HG03432 (cell line): ENCODE measurements at regions not wholly inside any gene's neighbourhood (a gene's known extent, or its start where the extent isn't known, plus 50 kb on each side); places are given as distances from the start of the nearest gene placed in this dataset.

Source experiments
- ATAC-seq: cut with Tn5 transposase; IDR thresholded peaks from one replicate; pipeline ENCODE4 v1.9.1; 2021; ENCODE audit warnings: mild to moderate bottlenecking, moderate library complexity; ENCODE audit not compliant: unreplicated experiment

DNA sequence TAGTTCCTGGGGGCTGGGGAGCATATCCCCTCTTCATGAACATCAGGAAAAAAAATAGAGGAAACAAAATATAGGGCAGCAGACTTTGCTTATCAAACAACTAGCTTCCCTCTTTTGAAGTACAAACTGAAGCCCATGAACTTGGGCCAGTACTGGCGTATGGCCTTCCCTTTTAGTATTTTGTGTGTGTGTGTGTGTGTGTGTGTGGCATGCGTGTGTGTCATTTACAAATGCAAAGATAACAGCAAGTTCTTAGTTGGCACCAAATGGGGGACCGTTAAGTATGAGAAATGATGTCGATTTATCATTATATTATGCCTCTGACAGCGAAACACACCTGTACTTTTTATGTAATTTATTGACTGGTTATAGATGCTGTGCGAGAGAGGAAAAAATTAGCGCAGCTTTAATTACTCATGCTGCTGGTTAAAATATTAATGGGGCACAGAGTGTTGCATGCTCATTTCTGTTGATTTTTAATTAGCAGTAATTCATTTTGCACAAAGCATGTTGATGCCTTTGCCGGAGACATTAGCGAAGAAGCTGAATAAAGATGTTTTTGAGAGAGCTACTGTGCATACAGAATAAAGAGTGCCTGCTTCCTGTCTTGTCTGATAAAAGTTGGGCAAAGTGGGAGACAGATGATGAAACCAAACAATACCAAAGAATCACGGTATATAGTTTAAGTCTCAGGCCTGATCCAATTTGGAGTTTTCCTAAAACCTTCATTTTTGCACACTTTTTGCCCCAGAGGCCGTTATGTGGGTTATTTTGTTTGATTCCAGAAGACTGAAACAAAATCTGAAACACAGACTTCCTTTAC is 297.1 kb downstream of the SATB1 start:
- no peak for ATAC-seq

DNA sequence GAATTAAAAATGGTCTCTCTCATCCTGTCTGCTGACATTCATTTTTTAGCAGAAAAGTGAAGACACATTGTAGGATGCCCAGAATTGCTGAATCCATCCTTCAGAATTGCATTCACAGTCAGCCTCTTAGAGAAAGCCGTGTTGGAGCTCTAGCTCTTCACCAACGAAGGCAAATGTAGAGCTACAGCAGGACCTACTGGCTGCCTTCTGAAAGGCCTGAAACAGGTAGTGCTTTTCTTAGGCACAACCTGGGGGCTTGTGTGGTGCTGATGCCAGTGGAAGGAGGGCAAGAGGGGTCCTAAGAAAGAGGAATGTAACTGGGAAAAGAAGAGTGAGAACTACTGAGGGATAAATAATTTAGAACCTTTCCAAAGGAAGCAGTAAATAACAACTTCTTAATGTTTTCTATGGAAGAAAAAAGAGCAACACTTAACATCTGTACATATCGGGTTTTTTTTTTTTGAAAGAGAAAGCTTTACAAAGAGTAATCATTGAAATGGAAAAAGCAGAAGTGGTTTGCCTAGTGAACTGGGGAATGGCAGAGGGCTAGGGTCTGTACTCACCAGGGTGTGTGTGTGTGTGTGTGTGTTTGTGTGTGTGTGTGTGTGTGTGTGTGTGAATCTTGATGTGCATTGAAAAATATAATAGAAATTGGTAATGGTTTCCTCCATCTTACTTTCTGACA is 297.8 kb downstream of the SATB1 start:
- ATAC-seq: peak; percentile 97

DNA sequence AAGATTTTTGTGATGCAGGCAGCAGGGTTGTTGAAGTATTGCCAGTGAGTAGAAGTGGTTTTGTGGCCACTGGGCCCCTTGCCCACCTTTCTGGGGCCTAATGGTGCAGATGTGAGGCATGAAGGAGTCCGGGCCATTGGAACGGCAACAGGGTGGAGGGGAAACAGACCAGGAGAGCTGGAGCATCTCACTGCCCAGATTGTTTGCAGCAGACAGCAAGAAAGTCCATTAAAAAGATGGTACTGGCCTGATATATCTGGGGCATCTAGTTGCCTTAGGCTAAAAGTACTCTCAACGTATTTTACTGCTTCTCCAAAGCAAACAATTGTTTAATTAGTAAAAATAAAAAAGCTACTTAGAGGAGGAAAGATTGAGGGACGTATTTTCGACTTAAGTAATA is 298.4 kb downstream of the SATB1 start:
- ATAC-seq: no peak

DNA sequence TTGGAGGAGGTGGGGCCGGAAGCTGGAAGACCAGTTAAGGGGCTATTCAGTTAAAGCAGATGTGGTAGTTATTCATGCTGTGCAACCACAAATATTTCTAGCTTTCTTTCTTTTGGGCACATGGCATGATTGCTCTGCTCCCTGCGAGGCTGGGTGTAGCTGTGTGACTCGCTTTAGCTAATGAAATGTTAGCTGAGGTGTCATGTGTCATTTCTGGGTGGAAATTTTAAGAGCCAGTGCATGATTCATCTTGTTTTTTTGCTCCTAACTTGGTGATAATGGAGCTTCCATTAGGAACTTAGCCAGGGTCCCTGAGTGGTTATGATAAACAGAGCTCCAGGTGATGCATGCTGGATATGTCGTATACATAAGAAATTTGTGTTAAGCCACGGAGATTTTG is 300.6 kb downstream of the SATB1 start:
- ATAC-seq: no peak

DNA sequence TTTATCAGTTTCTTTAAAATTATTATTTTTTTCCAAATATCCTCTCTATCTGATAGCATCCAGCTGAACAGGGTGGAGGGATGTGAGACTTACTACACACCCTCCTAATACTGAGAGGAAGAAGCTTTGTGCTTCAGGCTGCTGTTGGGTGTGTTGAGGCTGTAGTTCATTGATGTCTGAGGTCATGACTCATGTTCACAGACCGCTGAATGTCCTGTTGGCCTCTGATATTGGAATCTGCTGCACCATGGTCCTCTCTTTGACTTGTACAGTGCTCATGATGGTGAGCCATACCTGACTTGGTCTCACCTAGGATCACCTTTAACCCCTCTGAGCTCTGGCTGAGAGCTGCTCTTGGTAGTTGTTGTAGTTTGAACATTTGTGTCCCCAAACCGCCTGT is 302.9 kb downstream of the SATB1 start:
- no peak for ATAC-seq

DNA sequence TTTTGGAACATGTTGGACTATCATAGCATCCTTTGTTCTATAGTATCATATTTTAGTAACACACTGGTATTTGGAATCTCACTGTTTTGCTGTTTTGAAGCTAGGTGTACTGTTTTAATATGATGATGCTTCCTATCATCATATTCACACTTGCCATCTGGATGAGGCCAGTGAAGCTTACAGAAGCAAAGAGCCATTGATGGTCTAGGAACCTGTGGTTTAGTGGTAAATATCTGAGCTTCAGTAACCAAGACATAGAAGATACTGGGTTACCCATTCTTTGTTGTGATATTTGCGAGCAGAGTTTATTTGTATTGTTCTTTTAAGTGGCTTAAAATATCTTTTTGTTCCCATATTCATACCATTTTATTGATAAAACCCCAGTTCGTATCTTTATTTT is 304.1 kb downstream of the SATB1 start:
- no peak for ATAC-seq

DNA sequence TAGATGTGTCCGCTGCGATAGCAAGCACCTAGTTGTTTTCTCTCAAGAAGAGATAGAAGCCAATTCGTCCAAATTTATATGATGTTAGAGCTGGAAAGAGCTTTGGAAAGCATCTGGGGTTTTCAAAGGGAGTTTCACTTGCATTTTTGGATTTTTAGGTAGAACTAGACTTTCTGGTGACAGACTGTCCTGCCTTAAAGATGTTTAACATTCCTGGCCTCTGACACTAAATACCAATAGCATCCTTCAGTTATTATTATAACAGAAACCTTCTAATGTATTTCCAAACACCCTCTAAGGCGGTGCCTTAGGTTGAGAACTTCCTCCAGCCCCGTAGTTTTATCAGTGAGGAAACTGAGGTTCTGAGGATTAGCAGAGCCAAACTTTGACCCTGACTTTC is 305.3 kb downstream of the SATB1 start:
- ATAC-seq: no peak

DNA sequence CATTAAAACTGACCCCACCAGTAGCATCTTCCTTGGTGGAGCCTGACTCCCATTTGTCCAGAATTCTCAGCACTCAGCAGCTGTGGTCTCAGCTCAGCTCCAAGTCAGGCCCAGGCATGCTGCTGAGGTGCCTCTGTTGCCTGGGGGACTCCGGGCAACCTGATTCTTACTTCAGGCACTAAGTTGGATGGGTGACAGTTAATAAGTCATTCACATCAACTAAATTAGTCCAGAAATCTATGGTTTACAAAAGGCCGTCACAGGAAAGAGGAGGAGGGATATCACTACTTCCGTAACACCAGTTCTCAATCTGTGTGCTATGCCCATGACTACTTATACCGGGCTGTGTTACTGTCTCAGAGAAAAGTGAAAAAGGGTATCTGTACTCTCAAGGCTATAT is 310.2 kb downstream of the SATB1 start:
- ATAC-seq: no peak

DNA sequence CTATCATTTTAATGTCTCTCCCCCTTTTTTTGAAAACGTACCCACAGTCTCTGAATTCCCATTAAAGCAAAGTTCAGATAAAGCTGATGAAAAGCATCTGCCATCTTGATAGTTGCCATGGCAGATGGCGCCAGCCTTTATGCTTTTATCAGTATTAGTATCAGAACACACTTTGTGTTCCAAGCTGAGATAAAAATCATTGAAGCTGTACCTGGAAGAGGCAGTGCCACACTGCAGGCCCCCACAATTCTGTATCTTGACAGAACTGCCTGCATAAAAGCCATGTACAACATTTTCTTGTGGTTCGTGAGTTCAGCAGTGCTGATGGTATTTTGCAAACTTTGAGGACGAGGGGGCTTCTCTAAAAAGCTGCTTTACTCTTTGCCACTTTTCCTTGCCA is 311.7 kb downstream of the SATB1 start:
- no peak for ATAC-seq

DNA sequence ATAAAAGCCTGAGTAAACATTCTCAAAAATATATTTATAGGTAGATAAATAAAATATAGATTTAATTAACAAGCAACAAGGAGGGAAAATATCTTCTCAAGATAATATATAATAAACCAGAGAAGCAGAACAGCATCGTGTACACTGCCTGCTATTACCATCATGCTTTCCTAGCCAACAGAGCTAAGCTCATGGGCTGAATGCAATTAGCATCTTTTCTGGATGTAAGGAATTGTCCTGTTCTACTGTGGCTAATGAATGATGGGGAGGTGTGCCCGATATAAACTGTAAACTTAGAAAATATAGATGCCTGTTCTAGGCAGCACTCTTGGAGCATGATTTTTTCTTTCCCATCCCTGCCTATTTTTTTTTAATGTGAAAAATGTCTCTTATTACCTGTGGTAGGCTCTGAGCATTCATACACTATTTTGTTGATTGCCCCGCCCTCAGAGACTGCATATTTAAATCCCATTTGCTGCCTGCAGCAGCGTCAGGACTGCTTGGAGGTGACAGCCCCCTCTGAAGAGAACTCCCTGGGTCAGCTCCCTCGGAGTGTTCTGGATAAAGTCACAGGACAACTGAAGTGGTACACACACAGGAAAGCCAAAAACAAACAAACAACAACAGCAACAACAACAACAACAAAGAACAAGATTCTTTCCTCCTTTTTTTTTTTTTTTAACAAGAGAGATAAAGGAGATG is 312.3 kb downstream of the SATB1 start:
- ATAC-seq: no peak

DNA sequence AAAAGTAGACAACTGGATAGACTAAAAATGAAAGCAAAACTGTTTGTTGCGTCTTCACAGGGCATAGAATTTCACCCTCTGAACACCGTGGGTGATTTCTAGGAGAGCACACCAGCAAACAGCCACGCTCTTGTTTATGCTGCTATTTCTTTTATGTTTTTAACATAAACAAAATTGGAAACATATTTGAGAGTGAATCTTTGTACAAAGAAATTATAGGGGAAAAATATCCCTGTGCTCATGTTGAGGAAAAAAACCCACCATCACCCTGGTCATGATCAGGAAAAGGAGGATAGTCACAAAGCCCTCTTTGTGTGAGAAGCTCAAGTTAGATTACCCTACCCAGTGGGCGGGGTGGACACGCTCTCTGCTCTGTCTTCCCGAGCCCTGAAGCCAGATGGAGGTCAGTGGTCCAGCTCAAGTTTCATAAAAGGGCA is 313.3 kb downstream of the SATB1 start:
- ATAC-seq: peak; percentile 94

DNA sequence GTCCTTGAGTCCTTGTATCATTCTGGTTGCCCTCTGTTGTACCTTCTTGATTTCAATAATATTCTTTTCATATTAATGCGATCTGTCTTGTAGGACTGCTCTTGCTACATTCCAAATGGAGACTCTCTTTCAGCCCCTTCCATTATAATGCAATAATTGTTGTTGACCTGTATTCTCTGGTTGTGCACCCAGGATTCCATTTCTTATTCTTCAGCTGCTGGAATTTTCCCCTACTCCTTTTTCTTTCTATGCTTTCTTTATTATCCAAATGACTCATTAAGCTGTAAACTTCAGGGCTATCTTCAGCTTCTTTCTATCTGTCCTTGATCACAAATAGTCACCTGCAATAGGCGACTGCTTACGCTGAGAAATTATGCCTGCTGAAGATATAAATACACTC is 321.5 kb downstream of the SATB1 start:
- ATAC-seq: no peak

DNA sequence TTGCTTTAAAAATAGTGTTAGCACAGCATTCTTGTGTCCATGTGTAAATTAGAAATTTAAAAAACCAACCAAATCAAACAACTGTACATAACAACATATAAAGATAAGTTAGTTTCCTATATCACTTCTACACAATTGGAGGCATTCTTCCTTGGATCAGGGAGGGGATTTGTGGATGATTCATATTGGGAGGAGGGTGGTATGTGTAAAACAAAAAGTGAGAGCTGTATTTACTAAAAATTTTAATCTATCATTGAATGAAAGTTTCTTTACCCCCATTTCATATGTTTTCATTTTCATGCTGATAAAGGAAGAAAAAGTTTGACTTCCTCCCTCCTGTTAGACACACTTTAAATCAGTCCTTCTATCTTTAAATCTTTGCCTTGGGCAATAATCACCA is 325.0 kb downstream of the SATB1 start:
- no peak for ATAC-seq

DNA sequence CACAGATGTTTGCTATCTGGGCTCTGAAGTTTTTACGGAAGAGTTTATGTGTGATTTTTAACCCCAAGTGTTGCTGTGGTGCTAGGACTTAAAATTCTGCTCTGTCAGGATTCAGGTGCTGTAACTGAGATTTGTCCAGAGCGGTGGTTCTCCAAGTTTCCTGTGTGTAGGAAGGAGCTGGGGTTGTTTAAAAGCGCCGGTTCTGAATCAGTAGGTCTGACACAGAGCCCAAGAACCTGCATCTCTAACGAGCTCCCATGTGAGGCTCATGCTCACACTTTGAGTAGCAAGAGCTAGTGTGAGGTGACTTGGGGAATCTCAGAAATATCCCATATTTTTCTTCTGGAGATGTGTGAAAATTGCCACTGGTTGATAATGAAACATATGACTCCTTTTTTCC is 325.5 kb downstream of the SATB1 start:
- ATAC-seq: no peak

DNA sequence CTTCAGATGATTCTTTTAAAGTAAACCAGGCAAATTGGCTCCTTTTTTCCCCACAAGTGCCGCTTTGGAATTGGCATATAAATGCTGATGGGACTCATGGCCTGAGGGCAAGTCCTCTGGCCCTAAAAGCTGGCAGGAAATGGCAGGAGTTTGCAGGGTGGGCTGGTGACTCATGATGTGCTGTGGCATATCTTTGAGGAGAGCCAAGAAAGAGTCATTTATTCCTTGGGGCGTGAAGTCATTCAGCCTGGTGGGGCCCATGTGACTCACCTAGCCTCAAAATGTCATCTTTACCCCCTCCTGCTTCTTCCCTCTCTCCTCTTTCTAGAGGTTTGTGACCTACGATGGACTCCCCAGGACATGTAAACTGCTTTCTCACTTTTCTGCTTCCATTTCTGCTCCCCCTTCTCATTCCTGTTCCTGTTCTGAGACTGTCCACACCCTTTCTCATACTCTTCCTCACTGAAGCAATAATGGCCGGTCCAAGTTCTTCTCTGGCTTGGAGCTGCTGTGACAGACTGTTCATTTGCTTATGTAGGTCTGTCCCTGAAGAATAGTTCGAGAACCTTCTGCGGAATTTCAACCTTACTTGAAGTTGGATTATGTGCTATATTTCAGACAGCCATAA is 326.1 kb downstream of the SATB1 start:
- ATAC-seq: peak; percentile 51

DNA sequence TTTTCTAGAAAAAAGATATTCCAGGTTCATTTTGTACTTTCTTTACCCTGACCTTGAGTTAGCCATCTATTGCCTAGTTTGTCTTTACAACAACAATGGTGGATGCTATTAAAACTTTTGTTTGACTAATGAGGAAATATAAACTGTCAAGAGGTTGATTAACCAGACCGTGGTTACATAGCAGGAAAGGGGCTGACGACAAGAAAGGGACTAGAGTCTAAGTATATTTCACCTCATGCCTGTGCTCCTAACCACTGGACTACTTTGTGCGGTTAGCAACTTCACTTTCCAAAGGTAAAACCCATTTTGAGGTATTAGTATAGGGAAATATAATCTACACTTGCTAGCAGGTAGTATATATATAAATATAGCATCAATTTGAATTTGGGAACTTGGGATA is 327.1 kb downstream of the SATB1 start:
- no peak for ATAC-seq

DNA sequence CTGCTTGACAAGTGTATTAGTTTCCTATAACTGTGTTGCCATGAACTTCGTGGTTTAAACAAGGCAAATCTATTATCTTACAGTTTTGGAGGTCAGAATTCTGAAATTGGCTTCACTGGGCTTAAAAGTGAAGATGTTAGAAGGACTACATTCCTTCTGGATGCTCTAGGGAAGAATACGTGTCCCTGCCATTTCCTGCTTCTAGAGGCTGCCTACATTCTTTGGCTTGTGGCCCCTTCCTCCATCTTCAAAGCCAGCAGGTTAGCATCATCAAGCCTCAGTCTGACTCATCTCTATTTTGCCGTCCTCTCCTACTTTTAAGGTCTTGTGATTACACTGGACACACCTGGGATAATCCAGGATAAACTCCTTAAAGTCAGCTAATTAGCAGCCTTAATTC is 327.7 kb downstream of the SATB1 start:
- no peak for ATAC-seq

DNA sequence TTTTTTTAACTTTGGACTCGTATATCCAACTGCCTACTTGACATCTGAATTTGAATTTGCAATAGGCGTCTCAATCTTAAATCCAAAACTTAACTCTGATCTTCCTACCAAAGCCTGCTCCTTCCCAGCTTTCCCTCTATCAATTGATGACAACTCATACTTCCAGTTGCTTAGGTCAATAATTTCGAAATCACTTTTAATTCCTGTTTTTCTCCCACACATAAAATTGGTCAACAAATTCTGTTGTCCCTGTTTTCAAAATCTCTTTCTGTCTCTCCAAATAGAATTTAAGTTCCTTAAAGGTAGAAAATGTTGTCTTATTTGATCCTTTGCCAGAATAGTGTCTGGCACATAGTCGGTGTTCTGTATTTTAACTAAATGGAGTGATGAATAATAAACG is 332.4 kb downstream of the SATB1 start:
- ATAC-seq: no peak

DNA sequence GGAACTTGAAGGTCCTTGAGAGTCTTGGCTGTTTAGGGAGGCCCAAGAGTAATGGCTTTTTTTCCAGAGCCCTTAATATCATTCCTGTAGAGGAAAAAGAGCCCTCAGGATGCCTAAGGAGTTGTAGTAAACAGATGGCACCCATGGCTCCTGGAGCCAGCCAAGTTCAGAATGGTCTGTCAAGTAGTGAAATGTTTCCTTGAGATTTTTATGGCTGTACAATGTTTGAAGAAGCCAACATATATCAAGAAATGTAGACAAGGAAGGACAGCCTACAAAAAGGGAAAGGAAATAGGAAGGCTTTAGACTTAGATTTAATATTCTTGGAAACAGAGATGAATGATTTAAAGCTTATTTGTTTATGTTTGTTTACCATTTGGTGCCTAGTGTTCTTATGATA is 334.8 kb downstream of the SATB1 start:
- ATAC-seq: no peak

DNA sequence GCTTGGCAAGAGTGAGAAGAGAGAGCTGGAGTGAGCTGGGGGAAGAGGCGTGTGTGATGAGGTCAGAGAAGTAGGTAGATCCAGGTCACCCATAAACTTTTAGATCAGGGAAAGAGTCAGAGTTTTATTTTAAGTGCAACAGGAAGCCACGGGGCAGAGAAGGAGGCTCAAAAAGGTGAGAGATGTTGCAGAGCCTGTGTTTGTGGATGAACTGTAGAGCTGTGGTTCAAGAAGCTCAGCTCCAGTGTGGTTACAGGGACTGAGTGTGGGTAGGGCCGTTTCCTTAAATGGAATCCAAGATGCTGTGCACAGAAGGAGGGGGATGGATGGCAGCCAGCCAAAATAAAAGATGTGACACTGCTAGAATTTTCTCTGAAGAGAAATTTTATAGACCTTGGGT is 337.2 kb downstream of the SATB1 start:
- no peak for ATAC-seq

DNA sequence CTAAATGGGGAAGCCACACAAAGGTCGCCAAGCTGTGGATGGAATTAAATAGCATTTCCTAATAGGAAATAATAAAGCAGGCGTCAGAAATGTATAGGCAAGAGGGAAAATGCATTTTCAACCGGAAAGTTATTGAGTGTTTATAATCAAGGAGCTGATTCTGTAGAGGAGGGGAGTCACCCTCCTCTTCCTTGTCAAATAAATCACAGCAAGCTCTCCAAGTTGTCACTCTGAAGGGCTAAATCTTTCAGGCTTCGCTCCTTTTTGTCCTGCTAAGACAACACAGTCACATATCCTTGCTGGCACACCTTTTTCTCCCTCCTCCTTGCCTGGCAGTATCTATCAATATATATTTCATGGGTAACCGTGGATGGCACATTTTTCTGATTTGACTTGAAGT is 338.4 kb downstream of the SATB1 start:
- no peak for ATAC-seq

DNA sequence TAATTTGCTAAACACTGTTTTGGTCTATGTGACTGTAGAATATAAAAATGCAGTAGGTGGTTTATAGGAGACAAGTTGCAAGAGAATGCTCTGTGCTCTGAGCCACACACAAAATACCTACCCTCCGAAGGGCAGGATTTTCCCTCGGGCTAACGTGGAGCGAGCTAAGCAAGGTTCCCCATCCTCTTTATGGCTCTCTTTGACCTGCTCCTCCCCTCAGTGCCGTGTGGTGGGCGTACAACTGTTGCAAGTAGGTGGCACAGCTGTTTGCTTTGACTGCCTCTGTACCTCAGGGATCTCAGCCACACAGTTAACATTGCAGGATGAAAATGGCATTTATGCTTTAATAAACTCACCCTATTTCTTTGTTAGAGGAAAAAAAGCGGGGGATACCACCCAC is 339.1 kb downstream of the SATB1 start:
- no peak for ATAC-seq
